Epithelial cell of esophagus (primary cell): ENCODE measurements at regions not wholly inside any gene's neighbourhood (a gene's known extent, or its start where the extent isn't known, plus 50 kb on each side); places are given as distances from the start of the nearest gene placed in this dataset.

ENCODE experiments used
- DNase-seq: peaks from one replicate; pipeline ENCODE4 v3.0.0; 2010; ENCODE audit warnings: low read depth
- H3K4me3 ChIP-seq: 2 replicates; pipeline ENCODE4 v1.5.1; 2011; ENCODE audit warnings: mild to moderate bottlenecking, low read length, control low read depth
- CTCF ChIP-seq: IDR thresholded peaks from 2 replicates; pipeline ENCODE4 v1.5.1; 2011; ENCODE audit warnings: low read depth, mild to moderate bottlenecking, low read length, control low read depth, inconsistent platforms; ENCODE audit not compliant: insufficient read depth; ENCODE audit errors: missing control alignments

GRCh38 chr21:18908641-18909040 lies 505.1 kb upstream of the TMPRSS15 start:
- no peak overlapping the region for H3K4me3 ChIP-seq
- TF ChIP-seq CTCF = no peak
- no peak for DNase-seq

- no peak overlapping the region for H3K4me3 ChIP-seq
- DNase-seq = no peak
- no peak for TF ChIP-seq CTCF
Measured at GRCh38 chr21:18913914-18914313, 510.3 kb upstream of the TMPRSS15 start.

- no peak overlapping the region for H3K4me3 ChIP-seq
- TF ChIP-seq CTCF = no peak
- no peak for DNase-seq
Measured at GRCh38 chr21:18914570-18914969, 511.0 kb upstream of the TMPRSS15 start.

- H3K4me3 ChIP-seq = no peak overlapping the region
- DNase-seq = no peak
- TF ChIP-seq CTCF = no peak
Measured at GRCh38 chr21:18917622-18918021, 514.0 kb upstream of the TMPRSS15 start.

GRCh38 chr21:18931237-18931636 lies 527.7 kb upstream of the TMPRSS15 start:
- no peak for DNase-seq
- TF ChIP-seq CTCF = no peak

GRCh38 chr21:18937337-18937736 lies 533.8 kb upstream of the TMPRSS15 start:
- no peak for TF ChIP-seq CTCF
- DNase-seq = no peak
- no peak overlapping the region for H3K4me3 ChIP-seq

More at GRCh38 chr21:18931237-18931636, 527.7 kb upstream of the TMPRSS15 start:
- no peak overlapping the region for H3K4me3 ChIP-seq

- no peak for TF ChIP-seq CTCF
- no peak overlapping the region for H3K4me3 ChIP-seq
- no peak for DNase-seq
Measured at GRCh38 chr21:18940791-18941190, 537.2 kb upstream of the TMPRSS15 start.
